ENCODE measurements at regions not wholly inside any gene's neighbourhood (a gene's known extent, or its start where the extent isn't known, plus 50 kb on each side); places are given as distances from the start of the nearest gene placed in this dataset.

DNA sequence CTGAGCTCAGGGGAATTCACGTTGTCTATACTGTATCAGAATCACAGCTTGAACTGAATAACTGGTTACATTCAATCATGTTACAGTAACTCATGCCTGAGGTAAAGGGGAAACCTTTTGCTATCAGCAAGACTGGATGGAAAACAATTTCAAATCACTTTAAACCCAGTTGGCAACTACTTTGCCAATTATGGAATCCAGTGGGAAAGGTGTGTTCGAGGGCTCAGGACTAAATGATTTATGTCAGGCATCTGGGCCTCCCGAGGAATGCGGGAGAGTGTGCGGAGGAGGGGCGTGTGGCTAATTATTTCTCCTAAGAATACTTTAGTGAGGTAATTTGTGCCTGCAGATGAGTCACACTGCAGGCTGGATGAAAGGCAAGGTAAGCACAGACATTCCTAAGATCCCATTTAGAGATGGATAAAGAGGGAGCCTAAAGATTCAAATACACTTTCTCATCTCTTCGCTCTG lies 100.1 kb downstream of the HRH4 start:
- TF ChIP-seq, protein P1, sequence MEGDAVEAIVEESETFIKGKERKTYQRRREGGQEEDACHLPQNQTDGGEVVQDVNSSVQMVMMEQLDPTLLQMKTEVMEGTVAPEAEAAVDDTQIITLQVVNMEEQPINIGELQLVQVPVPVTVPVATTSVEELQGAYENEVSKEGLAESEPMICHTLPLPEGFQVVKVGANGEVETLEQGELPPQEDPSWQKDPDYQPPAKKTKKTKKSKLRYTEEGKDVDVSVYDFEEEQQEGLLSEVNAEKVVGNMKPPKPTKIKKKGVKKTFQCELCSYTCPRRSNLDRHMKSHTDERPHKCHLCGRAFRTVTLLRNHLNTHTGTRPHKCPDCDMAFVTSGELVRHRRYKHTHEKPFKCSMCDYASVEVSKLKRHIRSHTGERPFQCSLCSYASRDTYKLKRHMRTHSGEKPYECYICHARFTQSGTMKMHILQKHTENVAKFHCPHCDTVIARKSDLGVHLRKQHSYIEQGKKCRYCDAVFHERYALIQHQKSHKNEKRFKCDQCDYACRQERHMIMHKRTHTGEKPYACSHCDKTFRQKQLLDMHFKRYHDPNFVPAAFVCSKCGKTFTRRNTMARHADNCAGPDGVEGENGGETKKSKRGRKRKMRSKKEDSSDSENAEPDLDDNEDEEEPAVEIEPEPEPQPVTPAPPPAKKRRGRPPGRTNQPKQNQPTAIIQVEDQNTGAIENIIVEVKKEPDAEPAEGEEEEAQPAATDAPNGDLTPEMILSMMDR (conservative IDR thresholded peaks at IDR 0.05; ENCODE audit: low read depth, low read length): no peak
- H3K4me3 ChIP-seq (ENCODE audit: low read depth, low read length): no peak overlapping the region
- DNase-seq (ENCODE audit: low read depth): no peak

DNA sequence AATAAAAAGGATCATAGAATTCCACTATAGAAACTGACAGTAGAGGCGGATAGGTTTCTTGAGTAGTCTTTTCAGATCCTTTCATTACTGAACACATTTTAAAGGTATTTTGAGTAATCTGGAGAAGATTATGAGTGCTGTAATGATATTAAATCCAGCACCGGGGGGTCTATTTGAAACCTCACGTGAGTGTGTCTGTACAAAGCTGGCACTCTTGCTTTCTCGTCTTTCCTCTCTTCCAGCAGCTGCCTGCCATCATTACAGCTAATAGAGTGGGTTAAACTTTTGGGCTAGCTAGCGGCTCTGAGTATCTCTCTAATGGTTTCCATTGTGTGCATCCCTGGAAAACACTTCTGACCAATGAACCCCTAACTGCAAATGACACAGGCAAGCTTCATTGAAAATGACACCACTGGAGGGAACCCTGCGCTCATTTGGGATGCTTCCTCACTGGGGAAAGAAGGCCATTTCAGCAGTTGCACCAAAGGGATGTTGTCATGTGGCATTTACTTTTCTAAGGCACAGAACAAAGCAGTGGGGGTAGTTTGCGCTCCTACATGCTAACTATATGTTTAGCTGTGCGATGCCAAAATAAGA lies 101.0 kb downstream of the HRH4 start:
- TF ChIP-seq, protein P1 (conservative IDR thresholded peaks at IDR 0.05; ENCODE audit: low read depth, low read length): no peak
- no peak overlapping the region for H3K4me3 ChIP-seq (ENCODE audit: low read depth, low read length)

DNA sequence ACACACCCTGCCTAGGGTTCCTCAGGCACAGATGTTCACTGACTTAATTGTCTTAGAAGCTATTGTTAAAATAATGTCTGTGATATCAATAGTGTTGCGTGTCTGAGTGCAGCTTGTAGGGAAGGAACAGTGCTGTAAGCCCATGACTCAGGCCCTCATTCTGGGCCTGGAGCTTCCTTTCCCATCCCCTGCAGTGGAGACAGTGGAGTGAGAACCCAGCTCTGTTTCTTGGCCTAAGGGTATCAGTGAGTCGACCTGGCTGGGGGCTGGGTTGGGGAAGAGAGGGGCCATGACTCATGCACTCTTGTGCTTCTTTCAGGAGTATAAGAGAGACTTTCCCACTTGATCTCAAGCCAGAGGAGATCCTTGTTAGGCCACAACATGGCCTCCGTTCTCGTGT lies 106.8 kb downstream of the HRH4 start:
- DNase-seq (ENCODE audit: low read depth): no peak
- H3K4me3 ChIP-seq (ENCODE audit: low read depth, low read length): no peak overlapping the region
- TF ChIP-seq, protein P1 (conservative IDR thresholded peaks at IDR 0.05; ENCODE audit: low read depth, low read length): no peak

More for the DNA sequence above, 101.0 kb downstream of the HRH4 start:
- DNase-seq (ENCODE audit: low read depth): no peak

DNA sequence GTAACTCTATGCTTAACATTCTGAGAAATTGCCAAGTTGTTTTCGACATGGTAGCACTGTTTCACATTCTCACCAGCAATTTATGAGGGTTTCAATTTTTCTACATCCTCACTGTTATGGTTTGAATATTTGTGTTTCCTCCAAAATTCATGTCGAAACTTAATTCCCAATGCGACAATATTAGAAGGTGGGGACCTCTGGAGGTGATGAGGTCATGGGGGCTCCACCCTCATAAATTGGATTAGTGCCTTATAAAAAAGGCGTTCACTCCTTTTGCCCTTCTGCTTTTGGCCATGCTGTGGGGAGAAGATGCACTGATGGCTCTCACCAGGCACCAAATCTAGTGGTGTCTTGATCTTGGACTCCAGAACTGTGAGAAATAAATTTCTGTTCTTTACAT lies 110.3 kb downstream of the HRH4 start:
- H3K4me3 ChIP-seq (ENCODE audit: low read depth, low read length): no peak overlapping the region
- TF ChIP-seq, protein P1 (conservative IDR thresholded peaks at IDR 0.05; ENCODE audit: low read depth, low read length): no peak
- no peak for DNase-seq (ENCODE audit: low read depth)

DNA sequence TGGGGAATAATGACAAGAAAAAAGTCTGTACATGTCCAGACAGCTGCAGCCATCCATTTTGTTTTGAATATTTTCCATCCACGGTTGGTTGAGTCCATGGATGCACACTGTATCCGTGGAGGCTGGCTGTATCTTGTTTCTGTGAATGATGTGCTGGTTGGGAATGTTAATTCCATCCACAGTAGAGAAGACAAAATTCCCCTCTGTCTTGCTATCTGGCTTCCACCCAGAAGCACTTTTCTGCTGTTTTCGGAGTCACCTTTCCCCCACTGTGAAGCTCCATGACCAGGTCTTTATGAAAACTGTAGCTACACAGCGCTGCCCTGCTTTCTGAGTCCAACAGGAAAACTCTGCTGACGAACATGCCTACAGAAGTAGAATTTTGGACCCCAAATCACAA lies 122.3 kb downstream of the HRH4 start:
- no peak for DNase-seq (ENCODE audit: low read depth)
- TF ChIP-seq, protein P1 (conservative IDR thresholded peaks at IDR 0.05; ENCODE audit: low read depth, low read length): no peak

DNA sequence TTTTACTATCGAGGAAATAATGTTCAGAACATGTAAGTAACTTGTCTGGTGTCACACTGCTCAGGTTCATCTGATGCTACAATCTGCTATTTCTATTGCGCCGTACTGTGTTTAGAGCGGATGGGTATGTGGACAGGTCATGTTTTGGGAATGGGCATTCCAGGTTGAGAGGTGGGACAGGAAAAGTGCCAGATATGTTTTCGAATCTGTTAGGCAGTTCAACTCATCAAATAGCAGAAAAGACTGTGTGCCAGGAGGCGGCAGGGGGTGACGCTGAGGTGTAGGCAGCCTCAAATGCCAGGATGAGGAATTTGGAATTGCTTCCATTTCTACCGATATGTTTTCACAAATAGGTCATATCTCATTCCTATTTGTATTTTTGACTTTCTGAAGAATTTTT lies 123.8 kb downstream of the HRH4 start:
- DNase-seq (ENCODE audit: low read depth): no peak
- TF ChIP-seq, protein P1 (conservative IDR thresholded peaks at IDR 0.05; ENCODE audit: low read depth, low read length): no peak
- H3K4me3 ChIP-seq (ENCODE audit: low read depth, low read length): no peak overlapping the region

More for the DNA sequence above, 122.3 kb downstream of the HRH4 start:
- no peak overlapping the region for H3K4me3 ChIP-seq (ENCODE audit: low read depth, low read length)

DNA sequence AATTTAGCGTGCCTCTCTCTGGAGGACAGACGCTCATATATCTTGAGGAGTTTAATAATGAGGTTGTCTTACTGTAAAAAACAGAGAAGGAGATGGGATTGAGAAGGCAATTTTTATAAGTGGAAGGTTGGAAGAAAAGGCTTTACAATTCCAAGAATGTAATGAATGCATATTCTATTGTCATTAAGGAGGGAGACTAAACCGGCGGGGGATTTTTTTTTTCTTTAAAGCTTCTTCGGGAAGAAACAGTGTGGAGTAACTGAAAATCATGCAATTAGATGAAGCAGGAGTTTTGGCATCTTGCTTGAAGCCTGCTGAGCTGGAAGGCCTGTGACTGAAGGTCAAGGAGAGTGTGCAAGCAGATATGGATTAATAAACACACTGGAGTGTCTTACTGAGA lies 124.4 kb downstream of the HRH4 start:
- DNase-seq (ENCODE audit: low read depth): peak; percentile 1
- no peak overlapping the region for H3K4me3 ChIP-seq (ENCODE audit: low read depth, low read length)
- TF ChIP-seq, protein P1 (conservative IDR thresholded peaks at IDR 0.05; ENCODE audit: low read depth, low read length): no peak
